Epithelial cell of proximal tubule (primary cell): ENCODE measurements at regions not wholly inside any gene's neighbourhood (a gene's known extent, or its start where the extent isn't known, plus 50 kb on each side); places are given as distances from the start of the nearest gene placed in this dataset.

Source experiments
- DNase-seq: peaks from one replicate; pipeline ENCODE4 v3.0.0-alpha.2; 2011; ENCODE audit warnings: low read depth
- H3K4me3 ChIP-seq: 2 replicates; pipeline ENCODE4 v1.5.1; 2011; ENCODE audit warnings: low read depth, mild to moderate bottlenecking, low read length
- TF ChIP-seq, protein P1 (sequence below): conservative IDR thresholded peaks from 2 replicates; pipeline ENCODE4 v1.5.1; 2012; ENCODE audit warnings: low read depth, mild to moderate bottlenecking, low read length

- TF ChIP-seq, protein P1, sequence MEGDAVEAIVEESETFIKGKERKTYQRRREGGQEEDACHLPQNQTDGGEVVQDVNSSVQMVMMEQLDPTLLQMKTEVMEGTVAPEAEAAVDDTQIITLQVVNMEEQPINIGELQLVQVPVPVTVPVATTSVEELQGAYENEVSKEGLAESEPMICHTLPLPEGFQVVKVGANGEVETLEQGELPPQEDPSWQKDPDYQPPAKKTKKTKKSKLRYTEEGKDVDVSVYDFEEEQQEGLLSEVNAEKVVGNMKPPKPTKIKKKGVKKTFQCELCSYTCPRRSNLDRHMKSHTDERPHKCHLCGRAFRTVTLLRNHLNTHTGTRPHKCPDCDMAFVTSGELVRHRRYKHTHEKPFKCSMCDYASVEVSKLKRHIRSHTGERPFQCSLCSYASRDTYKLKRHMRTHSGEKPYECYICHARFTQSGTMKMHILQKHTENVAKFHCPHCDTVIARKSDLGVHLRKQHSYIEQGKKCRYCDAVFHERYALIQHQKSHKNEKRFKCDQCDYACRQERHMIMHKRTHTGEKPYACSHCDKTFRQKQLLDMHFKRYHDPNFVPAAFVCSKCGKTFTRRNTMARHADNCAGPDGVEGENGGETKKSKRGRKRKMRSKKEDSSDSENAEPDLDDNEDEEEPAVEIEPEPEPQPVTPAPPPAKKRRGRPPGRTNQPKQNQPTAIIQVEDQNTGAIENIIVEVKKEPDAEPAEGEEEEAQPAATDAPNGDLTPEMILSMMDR, result no peak
- DNase-seq, result no peak
- no peak overlapping the region for H3K4me3 ChIP-seq
Measured at GRCh38 chr4:8746523-8747466, 124.8 kb downstream of the HMX1 start.

DNA sequence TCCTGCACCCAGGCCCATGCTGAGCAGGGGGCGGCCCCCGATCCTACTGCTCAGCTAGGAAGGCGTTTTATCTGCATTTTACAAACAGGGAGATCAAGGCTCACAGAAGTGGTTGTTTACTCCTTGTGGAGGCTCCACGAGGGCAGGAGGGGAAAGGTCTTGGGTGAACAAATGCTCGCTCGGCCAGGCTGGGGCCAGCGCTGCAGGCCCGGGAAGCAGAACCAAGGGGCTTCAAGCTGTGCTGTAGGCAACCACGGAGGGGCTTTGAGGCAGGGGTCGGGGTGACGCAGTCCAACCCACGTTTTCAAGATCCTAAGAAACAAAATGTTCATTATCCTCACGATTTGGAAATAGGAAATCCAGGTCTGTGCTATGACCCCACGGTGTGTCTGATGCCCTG is 125.8 kb downstream of the HMX1 start:
- DNase-seq, result no peak
- H3K4me3 ChIP-seq, result no peak overlapping the region
- TF ChIP-seq, protein P1, result no peak

DNA sequence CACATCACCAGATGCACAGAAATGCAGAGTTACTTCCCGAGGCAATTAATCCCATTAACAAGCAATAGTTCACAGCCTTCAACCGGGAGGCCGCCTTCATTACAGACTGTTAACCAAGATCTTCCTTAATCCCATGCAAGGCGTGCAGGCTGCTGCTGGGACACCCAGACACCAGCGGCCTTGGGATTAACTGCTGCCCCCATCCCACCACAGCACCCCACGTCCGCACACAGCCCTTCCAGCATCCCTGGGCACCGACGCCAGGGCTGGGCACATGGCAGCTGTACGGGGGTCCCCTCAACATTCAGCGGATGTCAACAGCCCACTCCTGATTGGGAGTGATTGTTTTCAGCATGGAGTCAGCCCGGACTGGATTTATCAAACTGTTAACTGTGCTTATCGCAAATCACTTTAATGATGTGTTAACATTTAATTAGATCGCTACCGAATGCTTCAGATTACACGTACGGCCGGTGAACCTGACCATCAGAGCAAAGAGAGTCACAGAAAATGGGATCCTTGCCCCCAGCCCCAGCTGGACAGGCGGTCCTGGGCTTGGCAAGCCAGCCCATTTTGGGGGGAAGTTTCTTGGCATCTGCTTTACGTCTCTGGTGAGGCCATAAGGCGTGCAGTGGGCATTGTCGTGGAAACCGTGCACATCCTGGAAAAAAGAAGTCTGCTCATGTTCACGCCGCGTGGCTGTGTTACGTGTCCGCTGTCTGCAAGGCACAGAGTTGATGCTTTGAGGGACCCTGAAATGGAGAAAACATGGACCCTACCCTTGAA is 126.4 kb downstream of the HMX1 start:
- TF ChIP-seq, protein P1, result no peak
- H3K4me3 ChIP-seq, result no peak overlapping the region
- no peak for DNase-seq

DNA sequence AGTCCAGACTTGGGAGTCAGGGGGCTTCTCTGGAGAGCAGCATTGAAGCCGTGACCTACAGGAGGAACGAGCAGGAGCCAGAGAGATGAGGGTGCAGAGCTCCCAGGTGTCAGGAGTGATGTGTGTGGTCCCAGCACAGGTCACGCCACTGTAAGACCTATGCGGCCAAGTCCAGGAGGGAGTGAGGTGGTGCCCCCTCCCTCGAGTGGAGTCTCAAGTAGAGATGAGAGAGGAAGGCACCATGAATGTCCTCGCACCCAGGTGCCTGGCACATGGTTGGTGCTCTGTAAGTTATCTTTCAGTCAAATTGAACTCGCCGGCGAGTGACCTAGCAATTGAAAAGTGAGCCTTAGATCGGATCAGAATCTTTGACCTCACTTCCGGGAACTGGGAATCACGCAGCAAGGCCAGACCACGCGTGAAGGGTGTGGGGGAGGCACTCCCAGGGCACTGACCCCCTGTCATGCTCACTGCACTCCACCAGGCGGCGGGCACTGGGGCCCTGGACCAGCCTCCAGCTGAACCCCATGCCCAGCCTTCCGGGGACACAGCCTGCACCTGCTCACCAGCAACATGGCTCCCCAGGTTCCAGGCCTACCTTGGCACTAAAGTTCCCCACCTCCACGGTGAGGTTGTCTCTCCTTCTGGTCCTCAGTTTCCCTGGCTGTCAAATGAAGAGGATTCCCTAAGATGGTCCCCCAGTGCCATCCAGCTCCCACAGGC is 127.4 kb downstream of the HMX1 start:
- H3K4me3 ChIP-seq, result no peak overlapping the region
- no peak for DNase-seq
- TF ChIP-seq, protein P1, result no peak

- TF ChIP-seq, protein P1, result no peak
- H3K4me3 ChIP-seq, result no peak overlapping the region
- DNase-seq, result no peak
Measured at GRCh38 chr4:8742546-8742945, 129.1 kb downstream of the HMX1 start.

GRCh38 chr4:8741513-8742226 is 130.0 kb downstream of the HMX1 start:
- no peak overlapping the region for H3K4me3 ChIP-seq
- no peak for DNase-seq
- TF ChIP-seq, protein P1, result no peak
